Lower leg skin (tissue), 3 donors: ENCODE measurements at regions not wholly inside any gene's neighbourhood (a gene's known extent, or its start where the extent isn't known, plus 50 kb on each side); places are given as distances from the start of the nearest gene placed in this dataset.

Source experiments
- POLR2A ChIP-seq, 2 donors: fragments of 450-650 bp; IDR thresholded peaks; one replicate each; pipeline ENCODE4 v1.6.1; 2016 to 2017; ENCODE audit warnings: antibody characterized with exemption in 2 of 2, mild to moderate bottlenecking in 1 of 2, moderate library complexity in 1 of 2
- TF ChIP-seq, protein P1 (sequence below), 3 donors: fragments of 450-650 bp; IDR thresholded peaks; one replicate each; pipeline ENCODE4 v1.5.1; 2016; ENCODE audit warnings: antibody characterized with exemption in 3 of 3, mild to moderate bottlenecking in 3 of 3, moderate library complexity in 2 of 3

DNA sequence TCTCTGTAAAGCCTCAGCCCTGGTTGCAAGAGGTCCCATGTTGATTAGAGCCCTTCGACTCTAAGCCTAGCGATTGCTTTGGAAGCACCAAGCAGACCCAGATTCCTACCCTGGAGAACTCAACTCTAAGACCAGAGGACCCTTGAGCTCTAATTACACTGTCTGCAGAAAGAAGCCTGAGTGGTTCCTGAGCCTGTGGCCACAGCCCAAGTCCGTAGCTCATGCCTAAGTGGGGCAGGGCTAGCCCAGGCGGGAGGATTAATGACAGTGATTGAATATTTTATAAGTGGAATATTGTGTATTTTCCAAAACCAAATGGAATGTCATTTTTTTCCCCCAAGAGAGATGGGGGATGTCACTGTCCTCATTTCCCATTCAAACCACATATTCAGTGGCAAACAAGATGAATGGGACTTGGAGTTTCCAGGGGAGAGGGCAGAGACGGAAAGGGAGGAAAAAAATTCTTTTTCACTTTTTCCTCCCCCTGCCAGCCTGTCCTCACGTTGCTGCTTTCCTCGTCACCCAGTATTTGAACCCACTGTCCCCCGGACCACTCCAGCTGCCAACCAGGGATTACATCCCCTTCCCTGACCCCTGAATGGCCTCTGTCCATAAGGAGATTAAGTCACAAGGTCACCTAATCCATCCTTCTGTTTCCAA lies 79.6 kb upstream of the CTTNBP2NL start:
- TF ChIP-seq, protein P1, sequence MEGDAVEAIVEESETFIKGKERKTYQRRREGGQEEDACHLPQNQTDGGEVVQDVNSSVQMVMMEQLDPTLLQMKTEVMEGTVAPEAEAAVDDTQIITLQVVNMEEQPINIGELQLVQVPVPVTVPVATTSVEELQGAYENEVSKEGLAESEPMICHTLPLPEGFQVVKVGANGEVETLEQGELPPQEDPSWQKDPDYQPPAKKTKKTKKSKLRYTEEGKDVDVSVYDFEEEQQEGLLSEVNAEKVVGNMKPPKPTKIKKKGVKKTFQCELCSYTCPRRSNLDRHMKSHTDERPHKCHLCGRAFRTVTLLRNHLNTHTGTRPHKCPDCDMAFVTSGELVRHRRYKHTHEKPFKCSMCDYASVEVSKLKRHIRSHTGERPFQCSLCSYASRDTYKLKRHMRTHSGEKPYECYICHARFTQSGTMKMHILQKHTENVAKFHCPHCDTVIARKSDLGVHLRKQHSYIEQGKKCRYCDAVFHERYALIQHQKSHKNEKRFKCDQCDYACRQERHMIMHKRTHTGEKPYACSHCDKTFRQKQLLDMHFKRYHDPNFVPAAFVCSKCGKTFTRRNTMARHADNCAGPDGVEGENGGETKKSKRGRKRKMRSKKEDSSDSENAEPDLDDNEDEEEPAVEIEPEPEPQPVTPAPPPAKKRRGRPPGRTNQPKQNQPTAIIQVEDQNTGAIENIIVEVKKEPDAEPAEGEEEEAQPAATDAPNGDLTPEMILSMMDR (IDR thresholded peaks at IDR 0.05), result no peak
- TF ChIP-seq POLR2A (IDR thresholded peaks at IDR 0.05), result no peak
